ENCODE measurements at regions not wholly inside any gene's neighbourhood (a gene's known extent, or its start where the extent isn't known, plus 50 kb on each side); places are given as distances from the start of the nearest gene placed in this dataset.

DNA sequence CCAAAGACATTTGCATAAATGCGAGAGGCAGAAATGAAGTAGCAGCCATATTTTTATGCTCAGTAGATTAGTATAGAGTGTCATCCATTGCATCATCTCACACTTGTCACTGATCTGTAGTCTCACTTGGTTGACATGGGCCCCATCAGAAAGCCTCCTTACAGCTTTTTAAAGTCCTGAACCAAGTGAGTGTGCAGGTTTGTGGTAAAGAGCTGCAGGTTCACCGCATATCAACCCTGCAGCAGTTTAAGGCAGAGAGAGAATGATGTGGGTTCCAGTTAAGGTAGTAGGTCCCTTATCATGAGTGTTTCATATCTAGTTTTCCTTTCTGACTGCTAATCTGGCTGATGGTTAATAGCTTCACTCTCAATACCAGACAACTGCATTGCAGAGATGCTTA is 1080.3 kb downstream of the NR2F1-AS1 start:
- no peak for TF ChIP-seq EZH2 (IDR thresholded peaks at IDR 0.05; ENCODE audit: borderline replicate concordance, low read length)
- TF ChIP-seq, protein P1, sequence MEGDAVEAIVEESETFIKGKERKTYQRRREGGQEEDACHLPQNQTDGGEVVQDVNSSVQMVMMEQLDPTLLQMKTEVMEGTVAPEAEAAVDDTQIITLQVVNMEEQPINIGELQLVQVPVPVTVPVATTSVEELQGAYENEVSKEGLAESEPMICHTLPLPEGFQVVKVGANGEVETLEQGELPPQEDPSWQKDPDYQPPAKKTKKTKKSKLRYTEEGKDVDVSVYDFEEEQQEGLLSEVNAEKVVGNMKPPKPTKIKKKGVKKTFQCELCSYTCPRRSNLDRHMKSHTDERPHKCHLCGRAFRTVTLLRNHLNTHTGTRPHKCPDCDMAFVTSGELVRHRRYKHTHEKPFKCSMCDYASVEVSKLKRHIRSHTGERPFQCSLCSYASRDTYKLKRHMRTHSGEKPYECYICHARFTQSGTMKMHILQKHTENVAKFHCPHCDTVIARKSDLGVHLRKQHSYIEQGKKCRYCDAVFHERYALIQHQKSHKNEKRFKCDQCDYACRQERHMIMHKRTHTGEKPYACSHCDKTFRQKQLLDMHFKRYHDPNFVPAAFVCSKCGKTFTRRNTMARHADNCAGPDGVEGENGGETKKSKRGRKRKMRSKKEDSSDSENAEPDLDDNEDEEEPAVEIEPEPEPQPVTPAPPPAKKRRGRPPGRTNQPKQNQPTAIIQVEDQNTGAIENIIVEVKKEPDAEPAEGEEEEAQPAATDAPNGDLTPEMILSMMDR (IDR thresholded peaks at IDR 0.05; ENCODE audit: low read length) = no peak
- Histone ChIP-seq H4K20me1 (ENCODE audit: insufficient read depth, low read length) (no peaks in the 10 kb centered on the region), H3K9me2 (ENCODE audit: low read depth, low read length) (no peaks in the 10 kb centered on the region), H3K4me2 (ENCODE audit: low read length) (no peak overlapping the region), H3K79me2 (ENCODE audit: insufficient read depth, low read length) (no peaks in the 10 kb centered on the region), H2AFZ (ENCODE audit: low read length) (no peak overlapping the region), H3K4me1 (ENCODE audit: insufficient read depth, low read length, severe bottlenecking) (no peaks in the 10 kb centered on the region), H3K4me3 (ENCODE audit: low read depth, low read length, poor library complexity, severe bottlenecking) (no peak overlapping the region), H3K9ac (ENCODE audit: low read length) (no peak overlapping the region), H3F3A (ENCODE audit: insufficient read depth, low read length) (no peaks in the 10 kb centered on the region), H3K27ac (ENCODE audit: low read depth, low read length, poor library complexity, severe bottlenecking) (no peak overlapping the region), H3K27me3 (ENCODE audit: insufficient read depth, low read length) (no peaks in the 10 kb centered on the region), H3K9me3 (ENCODE audit: low read length) (no peaks in the 10 kb centered on the region), H3K36me3 (ENCODE audit: insufficient read depth, low read length) (no peaks in the 10 kb centered on the region)

DNA sequence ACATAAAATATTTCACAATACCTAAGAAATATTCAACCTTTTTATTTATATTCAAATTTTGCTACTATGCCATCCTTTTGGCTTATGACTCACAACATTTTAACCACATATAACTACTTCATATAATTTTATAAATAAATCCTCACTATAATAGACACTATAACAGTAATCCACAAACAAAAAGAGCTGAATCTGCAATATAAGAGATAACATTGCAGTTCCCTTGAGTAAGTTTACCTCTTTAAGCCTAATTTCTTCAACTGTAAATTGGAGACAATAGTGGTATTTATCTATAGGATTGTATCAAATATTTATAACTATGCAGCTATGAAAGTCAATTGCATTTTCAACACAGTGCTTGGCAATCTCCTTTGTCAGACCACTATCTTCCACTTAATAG is 1084.5 kb downstream of the NR2F1-AS1 start:
- TF ChIP-seq EZH2 (IDR thresholded peaks at IDR 0.05; ENCODE audit: borderline replicate concordance, low read length) = no peak
- TF ChIP-seq, protein P1 (IDR thresholded peaks at IDR 0.05; ENCODE audit: low read length) = no peak
- Histone ChIP-seq H3K9me2 (ENCODE audit: low read depth, low read length) (no peaks in the 10 kb centered on the region), H3K4me2 (ENCODE audit: low read length) (no peak overlapping the region), H3K27ac (ENCODE audit: low read depth, low read length, poor library complexity, severe bottlenecking) (no peak overlapping the region), H3K9me3 (ENCODE audit: low read length) (no peaks in the 10 kb centered on the region), H3F3A (ENCODE audit: insufficient read depth, low read length) (no peaks in the 10 kb centered on the region), H3K4me3 (ENCODE audit: low read depth, low read length, poor library complexity, severe bottlenecking) (no peak overlapping the region), H3K79me2 (ENCODE audit: insufficient read depth, low read length) (no peaks in the 10 kb centered on the region), H3K4me1 (ENCODE audit: insufficient read depth, low read length, severe bottlenecking) (no peaks in the 10 kb centered on the region), H2AFZ (ENCODE audit: low read length) (no peak overlapping the region), H3K9ac (ENCODE audit: low read length) (no peak overlapping the region), H3K27me3 (ENCODE audit: insufficient read depth, low read length) (no peaks in the 10 kb centered on the region), H4K20me1 (ENCODE audit: insufficient read depth, low read length) (no peaks in the 10 kb centered on the region), H3K36me3 (ENCODE audit: insufficient read depth, low read length) (no peaks in the 10 kb centered on the region)

DNA sequence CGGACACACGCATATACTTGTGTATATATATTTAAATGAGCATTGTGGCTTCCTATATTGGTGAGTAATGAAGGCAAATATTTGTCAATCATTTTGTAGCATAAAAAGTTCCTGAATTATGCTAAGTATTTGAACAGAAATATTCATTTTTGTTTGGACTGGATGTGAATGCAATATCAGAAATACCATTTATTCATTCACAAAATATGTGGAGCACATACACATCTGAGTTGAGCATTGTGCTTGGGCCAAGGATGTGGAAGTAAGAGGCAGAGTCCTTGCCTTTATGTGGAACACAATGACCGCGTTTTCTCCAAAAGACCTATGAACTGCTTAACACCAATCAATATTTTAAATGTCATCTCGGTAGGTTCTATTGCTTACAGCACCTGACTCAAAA is 1086.5 kb downstream of the NR2F1-AS1 start:
- H2AFZ ChIP-seq (ENCODE audit: low read length) = no peak overlapping the region
- no peak for TF ChIP-seq EZH2 (IDR thresholded peaks at IDR 0.05; ENCODE audit: borderline replicate concordance, low read length)
- TF ChIP-seq, protein P1 (IDR thresholded peaks at IDR 0.05; ENCODE audit: low read length) = no peak
- H4K20me1 ChIP-seq (ENCODE audit: insufficient read depth, low read length) = no peaks in the 10 kb centered on the region
- H3K36me3 ChIP-seq (ENCODE audit: insufficient read depth, low read length) = no peaks in the 10 kb centered on the region
- H3K4me2 ChIP-seq (ENCODE audit: low read length) = no peak overlapping the region
- H3K4me1 ChIP-seq (ENCODE audit: insufficient read depth, low read length, severe bottlenecking) = no peaks in the 10 kb centered on the region
- H3K9me2 ChIP-seq (ENCODE audit: low read depth, low read length) = no peaks in the 10 kb centered on the region
- no peak overlapping the region for H3K27ac ChIP-seq (ENCODE audit: low read depth, low read length, poor library complexity, severe bottlenecking)
- H3K9me3 ChIP-seq (ENCODE audit: low read length) = no peaks in the 10 kb centered on the region
- no peak overlapping the region for H3K9ac ChIP-seq (ENCODE audit: low read length)
- H3K4me3 ChIP-seq (ENCODE audit: low read depth, low read length, poor library complexity, severe bottlenecking) = no peak overlapping the region
- no peaks in the 10 kb centered on the region for H3K79me2 ChIP-seq (ENCODE audit: insufficient read depth, low read length)
- no peaks in the 10 kb centered on the region for H3F3A ChIP-seq (ENCODE audit: insufficient read depth, low read length)
- H3K27me3 ChIP-seq (ENCODE audit: insufficient read depth, low read length) = no peaks in the 10 kb centered on the region

Measured in OCI-LY1 (cell line).